WTC11 (cell line): ENCODE measurements at regions not wholly inside any gene's neighbourhood (a gene's known extent, or its start where the extent isn't known, plus 50 kb on each side); places are given as distances from the start of the nearest gene placed in this dataset.
A peak's percentile ranks its signal among the peaks of the same experiment; 100 is the strongest.

ENCODE experiments used
- ATAC-seq: fragments of 200-7000 bp; cut with Tn5 transposase; 2 replicates; pipeline ENCODE4 v1.10.0; 2021; ENCODE audit warnings: mild to moderate bottlenecking, moderate library complexity
- CTCF ChIA-PET: fragments of 300-600 bp; sonication (Branson Sonifier 250); formaldehyde crosslinking; loops from one replicate; lab custom pipeline; 2021; ENCODE audit warnings: antibody characterized with exemption; lab: Charles Lee
- POLR2A ChIA-PET: fragments of 350-600 bp; sonication (Branson Sonifier 250); formaldehyde crosslinking; loops from one replicate; lab custom pipeline; 2021; ENCODE audit warnings: antibody characterized with exemption; lab: Charles Lee
- DNase-seq: peaks from one replicate; pipeline ENCODE4 v3.0.0; 2021; ENCODE audit warnings: low spot score
- H3K27ac Mint-ChIP-seq: 2 replicates; pipeline ENCODE4 v1.8.0; 2021; ENCODE audit warnings: mixed read lengths
- H3K27me3 Mint-ChIP-seq: 2 replicates; pipeline ENCODE4 v1.8.0; 2021; ENCODE audit warnings: low read depth, mild to moderate bottlenecking, moderate library complexity, mixed read lengths
- H3K36me3 Mint-ChIP-seq: 2 replicates; pipeline ENCODE4 v1.8.0; 2021; ENCODE audit warnings: mixed read lengths
- H3K4me1 Mint-ChIP-seq: 2 replicates; pipeline ENCODE4 v1.8.0; 2022; ENCODE audit warnings: mixed read lengths
- H3K4me3 Mint-ChIP-seq: 2 replicates; pipeline ENCODE4 v1.8.0; 2021; ENCODE audit warnings: mild to moderate bottlenecking, moderate library complexity, mixed read lengths
- H3K9me3 Mint-ChIP-seq: 2 replicates; pipeline ENCODE4 v1.8.0; 2021; ENCODE audit warnings: mixed read lengths
- ATF1 ChIP-seq: sonication (generic); formaldehyde crosslinking; IDR thresholded peaks from 2 replicates; pipeline ENCODE4 v1.8.1; 2023; ENCODE audit warnings: mild to moderate bottlenecking, moderate library complexity, missing genetic modification reagents
- ATF2 ChIP-seq: sonication (generic); formaldehyde crosslinking; IDR thresholded peaks from 2 replicates; pipeline ENCODE4 v1.8.1; 2022; ENCODE audit warnings: low read depth, missing genetic modification reagents, borderline replicate concordance
- CREM ChIP-seq: sonication (generic); formaldehyde crosslinking; IDR thresholded peaks from 2 replicates; pipeline ENCODE4 v1.8.1; 2022; ENCODE audit warnings: mild to moderate bottlenecking, missing genetic modification reagents, moderate library complexity
- ETV6 ChIP-seq: sonication (generic); formaldehyde crosslinking; IDR thresholded peaks from 2 replicates; pipeline ENCODE4 v1.8.1; 2022; ENCODE audit warnings: mild to moderate bottlenecking, missing genetic modification reagents
- FOXJ3 ChIP-seq: sonication (generic); formaldehyde crosslinking; IDR thresholded peaks from 2 replicates; pipeline ENCODE4 v1.9.0; 2021; ENCODE audit warnings: missing genetic modification reagents, mild to moderate bottlenecking, borderline replicate concordance
- FOXP1 ChIP-seq: sonication (generic); formaldehyde crosslinking; IDR thresholded peaks from 2 replicates; pipeline ENCODE4 v1.8.0; 2022; ENCODE audit warnings: missing genetic modification reagents, mild to moderate bottlenecking, moderate library complexity, borderline replicate concordance
- MAX ChIP-seq: sonication (generic); formaldehyde crosslinking; IDR thresholded peaks from 2 replicates; pipeline ENCODE4 v1.8.0; 2022; ENCODE audit warnings: mild to moderate bottlenecking, missing genetic modification reagents
- NFE2L1 ChIP-seq: sonication (generic); formaldehyde crosslinking; IDR thresholded peaks from 2 replicates; pipeline ENCODE4 v1.8.1; 2023; ENCODE audit warnings: missing genetic modification reagents
- NR1H2 ChIP-seq: sonication (generic); formaldehyde crosslinking; IDR thresholded peaks from 2 replicates; pipeline ENCODE4 v1.9.0; 2021; ENCODE audit warnings: mild to moderate bottlenecking, moderate library complexity, missing genetic modification reagents
- STAT6 ChIP-seq: sonication (generic); formaldehyde crosslinking; conservative IDR thresholded peaks from 2 replicates; pipeline ENCODE4 v1.8.1; 2023; ENCODE audit warnings: mild to moderate bottlenecking, low read depth, missing genetic modification reagents, moderate library complexity
- TCF7 ChIP-seq: sonication (generic); formaldehyde crosslinking; IDR thresholded peaks from 2 replicates; pipeline ENCODE4 v1.8.0; 2022; ENCODE audit warnings: mild to moderate bottlenecking, low read depth, missing genetic modification reagents, moderate library complexity
- TEAD4 ChIP-seq: sonication (generic); formaldehyde crosslinking; IDR thresholded peaks from 2 replicates; pipeline ENCODE4 v1.8.0; 2022; ENCODE audit warnings: mild to moderate bottlenecking, missing genetic modification reagents
- ZMAT4 ChIP-seq: fragments of 250-450 bp; sonication (Bioruptor Pico); IDR thresholded peaks from 2 replicates; pipeline ENCODE4 v1.9.0; 2021; ENCODE audit warnings: mild to moderate bottlenecking
- ZNF232 ChIP-seq: sonication (generic); formaldehyde crosslinking; IDR thresholded peaks from 2 replicates; pipeline ENCODE4 v1.8.0; 2022; ENCODE audit warnings: mild to moderate bottlenecking, missing genetic modification reagents
- ZNF263 ChIP-seq: sonication (generic); formaldehyde crosslinking; IDR thresholded peaks from 2 replicates; pipeline ENCODE4 v1.8.1; 2022; ENCODE audit warnings: low read depth, mild to moderate bottlenecking, moderate library complexity, missing genetic modification reagents
- ZNF512 ChIP-seq: sonication (generic); formaldehyde crosslinking; IDR thresholded peaks from 2 replicates; pipeline ENCODE4 v1.8.1; 2022; ENCODE audit warnings: missing genetic modification reagents, borderline replicate concordance
- TF ChIP-seq, protein P1 (sequence below): sonication (generic); formaldehyde crosslinking; IDR thresholded peaks from 2 replicates; pipeline ENCODE4 v1.8.1; 2023; ENCODE audit warnings: mild to moderate bottlenecking, missing genetic modification reagents
- TF ChIP-seq, protein P2 (sequence below): sonication (generic); formaldehyde crosslinking; IDR thresholded peaks from 2 replicates; pipeline ENCODE4 v1.8.0; 2023; ENCODE audit warnings: mild to moderate bottlenecking, missing genetic modification reagents

DNA sequence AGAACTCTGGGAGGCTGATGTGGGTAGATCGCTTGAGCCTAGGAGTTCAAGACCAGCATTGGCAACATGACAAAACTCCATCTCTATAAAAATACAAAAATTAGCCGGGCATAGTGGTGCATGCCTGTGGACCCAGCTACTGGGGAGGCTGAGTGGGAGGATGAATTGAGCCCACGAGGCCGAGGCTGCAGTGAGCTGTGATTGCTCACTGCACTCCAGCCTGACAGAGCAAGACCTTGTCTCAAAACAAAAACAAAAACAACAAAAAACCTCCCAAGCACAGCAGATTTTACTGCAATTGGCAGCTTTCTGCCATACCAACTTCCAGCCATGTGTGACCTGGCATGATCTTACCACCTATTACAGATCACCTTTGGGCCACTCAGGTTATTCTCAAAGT is 57.7 kb upstream of the LRPPRC start (continued):
- TF ChIP-seq, protein P1, sequence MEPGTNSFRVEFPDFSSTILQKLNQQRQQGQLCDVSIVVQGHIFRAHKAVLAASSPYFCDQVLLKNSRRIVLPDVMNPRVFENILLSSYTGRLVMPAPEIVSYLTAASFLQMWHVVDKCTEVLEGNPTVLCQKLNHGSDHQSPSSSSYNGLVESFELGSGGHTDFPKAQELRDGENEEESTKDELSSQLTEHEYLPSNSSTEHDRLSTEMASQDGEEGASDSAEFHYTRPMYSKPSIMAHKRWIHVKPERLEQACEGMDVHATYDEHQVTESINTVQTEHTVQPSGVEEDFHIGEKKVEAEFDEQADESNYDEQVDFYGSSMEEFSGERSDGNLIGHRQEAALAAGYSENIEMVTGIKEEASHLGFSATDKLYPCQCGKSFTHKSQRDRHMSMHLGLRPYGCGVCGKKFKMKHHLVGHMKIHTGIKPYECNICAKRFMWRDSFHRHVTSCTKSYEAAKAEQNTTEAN (CRISPR knock-in tag): no peak
- TF ChIP-seq, all 79 proteins: peak for 0

DNA sequence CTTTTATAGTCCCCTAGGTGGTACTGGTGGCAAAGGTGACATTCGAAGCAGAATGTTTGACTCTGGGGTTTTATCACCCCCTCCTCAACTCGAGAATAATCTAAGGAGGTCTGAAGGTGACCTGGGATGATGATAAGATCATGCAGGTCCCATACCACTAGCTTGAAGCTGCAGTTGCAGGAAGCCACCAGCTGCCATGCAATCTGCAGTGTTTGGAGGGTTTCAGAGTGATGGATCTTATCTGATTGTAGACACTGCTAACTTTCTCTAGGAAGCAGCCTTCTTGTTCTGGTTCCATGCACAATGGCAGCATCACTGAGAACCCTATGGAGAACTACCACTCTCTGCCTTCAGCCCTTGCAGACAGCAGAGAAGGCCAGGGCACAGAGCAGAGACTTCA is 59.4 kb upstream of the LRPPRC start:
- H3K27ac Mint-ChIP-seq: no peak overlapping the region
- peak; percentile 14; the same call in 1 of the 2 replicates for ATAC-seq
- POLR2A ChIA-PET: no interaction called here
- peaks cover 9% of the 10 kb centered on the region for H3K9me3 Mint-ChIP-seq
- TF ChIP-seq FOXP1 (no peak), MAX (CRISPR knock-in tag) (no peak), STAT6 (CRISPR knock-in tag) (no peak), ATF2 (CRISPR knock-in tag) (no peak), FOXJ3 (CRISPR knock-in tag) (no peak), TCF7 (CRISPR knock-in tag) (no peak), NFE2L1 (CRISPR knock-in tag) (no peak), ZNF263 (no peak), ATF1 (CRISPR knock-in tag) (no peak), ZMAT4 (CRISPR knock-in tag) (no peak), CREM (CRISPR knock-in tag) (no peak), ZNF512 (no peak), TEAD4 (CRISPR knock-in tag) (no peak), ETV6 (CRISPR knock-in tag) (no peak), ZNF232 (CRISPR knock-in tag) (no peak), NR1H2 (CRISPR knock-in tag) (no peak)
- TF ChIP-seq, protein P2, sequence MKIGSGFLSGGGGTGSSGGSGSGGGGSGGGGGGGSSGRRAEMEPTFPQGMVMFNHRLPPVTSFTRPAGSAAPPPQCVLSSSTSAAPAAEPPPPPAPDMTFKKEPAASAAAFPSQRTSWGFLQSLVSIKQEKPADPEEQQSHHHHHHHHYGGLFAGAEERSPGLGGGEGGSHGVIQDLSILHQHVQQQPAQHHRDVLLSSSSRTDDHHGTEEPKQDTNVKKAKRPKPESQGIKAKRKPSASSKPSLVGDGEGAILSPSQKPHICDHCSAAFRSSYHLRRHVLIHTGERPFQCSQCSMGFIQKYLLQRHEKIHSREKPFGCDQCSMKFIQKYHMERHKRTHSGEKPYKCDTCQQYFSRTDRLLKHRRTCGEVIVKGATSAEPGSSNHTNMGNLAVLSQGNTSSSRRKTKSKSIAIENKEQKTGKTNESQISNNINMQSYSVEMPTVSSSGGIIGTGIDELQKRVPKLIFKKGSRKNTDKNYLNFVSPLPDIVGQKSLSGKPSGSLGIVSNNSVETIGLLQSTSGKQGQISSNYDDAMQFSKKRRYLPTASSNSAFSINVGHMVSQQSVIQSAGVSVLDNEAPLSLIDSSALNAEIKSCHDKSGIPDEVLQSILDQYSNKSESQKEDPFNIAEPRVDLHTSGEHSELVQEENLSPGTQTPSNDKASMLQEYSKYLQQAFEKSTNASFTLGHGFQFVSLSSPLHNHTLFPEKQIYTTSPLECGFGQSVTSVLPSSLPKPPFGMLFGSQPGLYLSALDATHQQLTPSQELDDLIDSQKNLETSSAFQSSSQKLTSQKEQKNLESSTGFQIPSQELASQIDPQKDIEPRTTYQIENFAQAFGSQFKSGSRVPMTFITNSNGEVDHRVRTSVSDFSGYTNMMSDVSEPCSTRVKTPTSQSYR (CRISPR knock-in tag): no peak
- DNase-seq: no peak
- peaks cover 37% of the 10 kb centered on the region for H3K27me3 Mint-ChIP-seq
- H3K4me3 Mint-ChIP-seq: no peak overlapping the region
- H3K36me3 Mint-ChIP-seq: peaks cover 6% of the 10 kb centered on the region
- peaks cover 26% of the 10 kb centered on the region for H3K4me1 Mint-ChIP-seq
- CTCF ChIA-PET: interaction anchor here (0.7 to 1.7 kb wide), 4 partner anchors 17 to 337 kb away, joined by 3 to 6 read pairs (median 3); no protein-coding TSS in a partner anchor
